ENCODE measurements at regions not wholly inside any gene's neighbourhood (a gene's known extent, or its start where the extent isn't known, plus 50 kb on each side); places are given as distances from the start of the nearest gene placed in this dataset.

DNA sequence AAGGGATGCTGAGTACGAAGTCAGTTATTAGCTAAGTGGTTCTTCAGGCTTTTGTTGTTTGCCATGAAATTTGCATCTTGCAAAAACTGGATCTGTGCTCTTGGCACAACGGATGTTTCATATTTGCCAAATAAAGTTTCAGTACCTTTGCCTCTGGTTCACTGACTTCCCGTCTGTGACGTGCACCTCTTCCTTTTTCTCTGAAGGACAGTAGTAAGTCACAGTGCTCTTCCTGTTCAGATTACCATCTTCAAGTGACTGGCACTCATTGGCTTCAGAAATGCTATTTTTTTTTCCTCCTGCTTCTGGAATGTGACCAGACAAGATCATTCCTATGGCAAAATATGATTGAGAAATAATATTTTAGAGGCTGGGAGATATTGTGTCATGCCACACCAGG lies 75.9 kb upstream of the GREM2 start:
- DNase-seq (ENCODE audit: low read depth in 2 of 2): no peak
- Histone ChIP-seq H2AFZ (ENCODE audit: low read length) (no peak overlapping the region), H3K36me3 (ENCODE audit: control insufficient read depth, insufficient read depth, low read length) (no peaks in the 10 kb centered on the region)

DNA sequence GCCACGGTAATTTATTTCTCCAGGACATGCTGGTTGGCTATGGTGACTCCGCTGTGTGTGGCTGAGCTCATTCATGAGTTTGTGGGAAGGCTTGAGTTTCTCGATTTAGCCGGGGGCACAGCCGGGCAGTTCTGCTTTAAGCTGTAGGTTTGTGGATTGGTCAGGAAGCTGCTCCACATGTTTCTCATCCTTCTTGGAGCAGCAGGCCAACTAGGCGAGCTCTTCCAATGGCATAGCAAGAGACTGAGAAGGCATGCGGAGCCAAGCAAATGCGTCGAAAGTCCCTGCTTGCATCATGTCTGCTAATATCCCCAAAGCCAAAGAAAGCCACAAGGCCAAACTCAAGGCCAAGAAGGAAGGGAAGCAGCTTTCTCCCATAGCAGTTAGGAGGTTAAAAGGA lies 71.6 kb upstream of the GREM2 start:
- Histone ChIP-seq H3K4me2 (ENCODE audit: extremely low read depth, insufficient read depth, low read length) (no peak overlapping the region), H2AFZ (ENCODE audit: low read length) (no peak overlapping the region), H3K9ac (ENCODE audit: insufficient read depth, low read length) (no peak overlapping the region)

More for the DNA sequence above, 75.9 kb upstream of the GREM2 start:
- H3K4me2 ChIP-seq (ENCODE audit: extremely low read depth, insufficient read depth, low read length): no peak overlapping the region
- H3K27me3 ChIP-seq (ENCODE audit: control insufficient read depth, insufficient read depth, low read length): no peaks in the 10 kb centered on the region
- peaks cover 5% of the 10 kb centered on the region for H3K4me1 ChIP-seq (ENCODE audit: control insufficient read depth, extremely low read depth, insufficient read depth, low read length)
- no peaks in the 10 kb centered on the region for H3K79me2 ChIP-seq (ENCODE audit: control insufficient read depth, insufficient read depth, low read length)
- no peaks in the 10 kb centered on the region for H4K20me1 ChIP-seq (ENCODE audit: control insufficient read depth, extremely low read depth, insufficient read depth, low read length)
- no peak for TF ChIP-seq EZH2 (IDR thresholded peaks at IDR 0.05; ENCODE audit: low read length, missing control alignments)
- TF ChIP-seq, protein P1, sequence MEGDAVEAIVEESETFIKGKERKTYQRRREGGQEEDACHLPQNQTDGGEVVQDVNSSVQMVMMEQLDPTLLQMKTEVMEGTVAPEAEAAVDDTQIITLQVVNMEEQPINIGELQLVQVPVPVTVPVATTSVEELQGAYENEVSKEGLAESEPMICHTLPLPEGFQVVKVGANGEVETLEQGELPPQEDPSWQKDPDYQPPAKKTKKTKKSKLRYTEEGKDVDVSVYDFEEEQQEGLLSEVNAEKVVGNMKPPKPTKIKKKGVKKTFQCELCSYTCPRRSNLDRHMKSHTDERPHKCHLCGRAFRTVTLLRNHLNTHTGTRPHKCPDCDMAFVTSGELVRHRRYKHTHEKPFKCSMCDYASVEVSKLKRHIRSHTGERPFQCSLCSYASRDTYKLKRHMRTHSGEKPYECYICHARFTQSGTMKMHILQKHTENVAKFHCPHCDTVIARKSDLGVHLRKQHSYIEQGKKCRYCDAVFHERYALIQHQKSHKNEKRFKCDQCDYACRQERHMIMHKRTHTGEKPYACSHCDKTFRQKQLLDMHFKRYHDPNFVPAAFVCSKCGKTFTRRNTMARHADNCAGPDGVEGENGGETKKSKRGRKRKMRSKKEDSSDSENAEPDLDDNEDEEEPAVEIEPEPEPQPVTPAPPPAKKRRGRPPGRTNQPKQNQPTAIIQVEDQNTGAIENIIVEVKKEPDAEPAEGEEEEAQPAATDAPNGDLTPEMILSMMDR (conservative IDR thresholded peaks at IDR 0.05 in 1 of 2, IDR thresholded peaks at IDR 0.05 in 1 of 2; ENCODE audit: low read depth in 1 of 2, low read length in 2 of 2): no peak
- H3K27ac ChIP-seq (ENCODE audit: insufficient read depth, low read length): no peak overlapping the region
- no peaks in the 10 kb centered on the region for H3K9me3 ChIP-seq (ENCODE audit: control insufficient read depth, insufficient read depth, low read depth, low read length)
- no peak overlapping the region for H3K4me3 ChIP-seq (replicated peaks in 1 of 4; ENCODE audit: control extremely low read depth in 1 of 4, insufficient read depth in 1 of 4, low read depth in 3 of 4, low read length in 4 of 4)
- no peak overlapping the region for H3K9ac ChIP-seq (ENCODE audit: insufficient read depth, low read length)

GRCh38 chr1:240682859-240683242 lies 70.9 kb upstream of the GREM2 start:
- no peak overlapping the region for H3K9ac ChIP-seq (ENCODE audit: insufficient read depth, low read length)
- no peak overlapping the region for H2AFZ ChIP-seq (ENCODE audit: low read length)
- H4K20me1 ChIP-seq (ENCODE audit: control insufficient read depth, extremely low read depth, insufficient read depth, low read length): no peaks in the 10 kb centered on the region
- TF ChIP-seq EZH2 (IDR thresholded peaks at IDR 0.05; ENCODE audit: low read length, missing control alignments): no peak
- TF ChIP-seq, protein P1 (conservative IDR thresholded peaks at IDR 0.05 in 1 of 2, IDR thresholded peaks at IDR 0.05 in 1 of 2; ENCODE audit: low read depth in 1 of 2, low read length in 2 of 2): no peak
- H3K27me3 ChIP-seq (ENCODE audit: control insufficient read depth, insufficient read depth, low read length): no peaks in the 10 kb centered on the region
- H3K4me1 ChIP-seq (ENCODE audit: control insufficient read depth, extremely low read depth, insufficient read depth, low read length): no peaks in the 10 kb centered on the region
- H3K9me3 ChIP-seq (ENCODE audit: control insufficient read depth, insufficient read depth, low read depth, low read length): no peaks in the 10 kb centered on the region
- H3K27ac ChIP-seq (ENCODE audit: insufficient read depth, low read length): no peak overlapping the region
- H3K4me3 ChIP-seq (replicated peaks in 1 of 4; ENCODE audit: control extremely low read depth in 1 of 4, insufficient read depth in 1 of 4, low read depth in 3 of 4, low read length in 4 of 4): no peak overlapping the region
- no peaks in the 10 kb centered on the region for H3K36me3 ChIP-seq (ENCODE audit: control insufficient read depth, insufficient read depth, low read length)
- no peak overlapping the region for H3K4me2 ChIP-seq (ENCODE audit: extremely low read depth, insufficient read depth, low read length)
- H3K79me2 ChIP-seq (ENCODE audit: control insufficient read depth, insufficient read depth, low read length): no peaks in the 10 kb centered on the region
- no peak for DNase-seq (ENCODE audit: low read depth in 2 of 2)

More for the DNA sequence above, 71.6 kb upstream of the GREM2 start:
- no peak for TF ChIP-seq EZH2 (IDR thresholded peaks at IDR 0.05; ENCODE audit: low read length, missing control alignments)
- H3K79me2 ChIP-seq (ENCODE audit: control insufficient read depth, insufficient read depth, low read length): no peaks in the 10 kb centered on the region
- no peak overlapping the region for H3K4me3 ChIP-seq (replicated peaks in 1 of 4; ENCODE audit: control extremely low read depth in 1 of 4, insufficient read depth in 1 of 4, low read depth in 3 of 4, low read length in 4 of 4)
- DNase-seq (ENCODE audit: low read depth in 2 of 2): no peak
- H3K27me3 ChIP-seq (ENCODE audit: control insufficient read depth, insufficient read depth, low read length): no peaks in the 10 kb centered on the region
- no peak overlapping the region for H3K27ac ChIP-seq (ENCODE audit: insufficient read depth, low read length)
- H4K20me1 ChIP-seq (ENCODE audit: control insufficient read depth, extremely low read depth, insufficient read depth, low read length): no peaks in the 10 kb centered on the region
- H3K9me3 ChIP-seq (ENCODE audit: control insufficient read depth, insufficient read depth, low read depth, low read length): no peaks in the 10 kb centered on the region
- H3K36me3 ChIP-seq (ENCODE audit: control insufficient read depth, insufficient read depth, low read length): no peaks in the 10 kb centered on the region
- H3K4me1 ChIP-seq (ENCODE audit: control insufficient read depth, extremely low read depth, insufficient read depth, low read length): no peaks in the 10 kb centered on the region

Data from fibroblast of lung (primary cell).